ENCODE measurements at regions not wholly inside any gene's neighbourhood (a gene's known extent, or its start where the extent isn't known, plus 50 kb on each side); places are given as distances from the start of the nearest gene placed in this dataset.

DNA sequence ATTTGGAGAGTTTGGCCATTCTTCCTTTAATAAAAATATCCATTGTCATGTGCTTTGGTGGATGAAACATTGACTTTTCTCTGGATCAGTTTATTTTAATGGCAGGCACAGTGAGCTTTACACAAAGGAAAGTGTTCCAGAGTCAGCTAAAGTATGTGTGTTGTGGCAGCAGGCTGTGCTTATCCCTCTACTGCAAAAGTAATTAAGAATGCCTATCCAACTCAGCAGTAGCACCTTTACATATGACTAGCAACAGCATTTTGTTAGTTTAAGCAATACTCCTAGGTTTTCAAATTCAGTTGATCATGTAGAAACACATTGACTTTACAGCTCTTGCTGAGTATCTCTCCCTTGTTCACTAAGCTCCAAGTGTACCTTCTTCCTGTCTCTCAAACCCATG is 730.5 kb upstream of the RGMB start:
- H3K4me3 Mint-ChIP-seq (ENCODE audit: unreplicated experiment) = no peak overlapping the region
- TF ChIP-seq CTCF (IDR thresholded peaks at IDR 0.05) = no peak
- no peaks in the 10 kb centered on the region for H3K36me3 Mint-ChIP-seq (ENCODE audit: low read depth)
- no peak for DNase-seq (ENCODE audit: low spot score)
- H3K27me3 Mint-ChIP-seq (ENCODE audit: low read depth) = no peaks in the 10 kb centered on the region
- H3K9me3 Mint-ChIP-seq (ENCODE audit: low read depth) = no peaks in the 10 kb centered on the region
- peaks cover 2% of the 10 kb centered on the region for H3K4me1 Mint-ChIP-seq (ENCODE audit: low read depth)
- no peak overlapping the region for H3K27ac Mint-ChIP-seq (ENCODE audit: unreplicated experiment)

- Mint-ChIP-seq H3K4me3 (ENCODE audit: unreplicated experiment) (no peak overlapping the region), H3K27ac (ENCODE audit: unreplicated experiment) (no peak overlapping the region), H3K4me1 (ENCODE audit: low read depth) (no peaks in the 10 kb centered on the region), H3K27me3 (ENCODE audit: low read depth) (no peaks in the 10 kb centered on the region), H3K36me3 (ENCODE audit: low read depth) (no peaks in the 10 kb centered on the region), H3K9me3 (ENCODE audit: low read depth) (peaks cover 9% of the 10 kb centered on the region)
- TF ChIP-seq CTCF (IDR thresholded peaks at IDR 0.05) = no peak
- DNase-seq (ENCODE audit: low spot score) = no peak
Observed at GRCh38 chr5:98050583-98050982, 722.9 kb upstream of the RGMB start.

- Mint-ChIP-seq H3K9me3 (ENCODE audit: low read depth) (peaks cover 9% of the 10 kb centered on the region), H3K27me3 (ENCODE audit: low read depth) (no peaks in the 10 kb centered on the region), H3K27ac (ENCODE audit: unreplicated experiment) (no peak overlapping the region), H3K4me3 (ENCODE audit: unreplicated experiment) (no peak overlapping the region), H3K36me3 (ENCODE audit: low read depth) (no peaks in the 10 kb centered on the region), H3K4me1 (ENCODE audit: low read depth) (no peaks in the 10 kb centered on the region)
- DNase-seq (ENCODE audit: low spot score) = no peak
- TF ChIP-seq CTCF (IDR thresholded peaks at IDR 0.05) = no peak
Observed at GRCh38 chr5:98053170-98053569, 720.3 kb upstream of the RGMB start.

GRCh38 chr5:98060148-98060547 is 713.3 kb upstream of the RGMB start:
- Mint-ChIP-seq H3K36me3 (ENCODE audit: low read depth) (no peaks in the 10 kb centered on the region), H3K9me3 (ENCODE audit: low read depth) (peaks cover under 1% of the 10 kb centered on the region), H3K27ac (ENCODE audit: unreplicated experiment) (no peak overlapping the region), H3K4me3 (ENCODE audit: unreplicated experiment) (no peak overlapping the region), H3K27me3 (ENCODE audit: low read depth) (no peaks in the 10 kb centered on the region), H3K4me1 (ENCODE audit: low read depth) (no peaks in the 10 kb centered on the region)
- no peak for DNase-seq (ENCODE audit: low spot score)
- TF ChIP-seq CTCF (IDR thresholded peaks at IDR 0.05) = no peak

- no peak for TF ChIP-seq CTCF (IDR thresholded peaks at IDR 0.05)
Observed at GRCh38 chr5:98064118-98064685, 709.3 kb upstream of the RGMB start.

More at GRCh38 chr5:98064118-98064685, 709.3 kb upstream of the RGMB start:
- H3K9me3 Mint-ChIP-seq (ENCODE audit: low read depth) = no peaks in the 10 kb centered on the region
- H3K27me3 Mint-ChIP-seq (ENCODE audit: low read depth) = no peaks in the 10 kb centered on the region
- no peak overlapping the region for H3K4me3 Mint-ChIP-seq (ENCODE audit: unreplicated experiment)
- no peaks in the 10 kb centered on the region for H3K36me3 Mint-ChIP-seq (ENCODE audit: low read depth)
- DNase-seq (ENCODE audit: low spot score) = no peak
- no peaks in the 10 kb centered on the region for H3K4me1 Mint-ChIP-seq (ENCODE audit: low read depth)
- H3K27ac Mint-ChIP-seq (ENCODE audit: unreplicated experiment) = no peak overlapping the region

Data from chondrocyte (in vitro differentiated cells).